Activated naive CD4-positive, alpha-beta T cell treated with anti-CD3 and anti-CD28 coated beads, Interleukin-2, amount 50 U/mL, for 72 hours (primary cell): ENCODE measurements at regions not wholly inside any gene's neighbourhood (a gene's known extent, or its start where the extent isn't known, plus 50 kb on each side); places are given as distances from the start of the nearest gene placed in this dataset.
"Not testable (repeated sequence)": the region's sequence is repeated elsewhere in the genome, so short reads cannot be mapped to it uniquely, and the experiment has no call there.

Experiments
- ATAC-seq, 2 donors: fragments of 150-1000 bp; cut with Tn5 transposase; 2 replicates each; pipeline ENCODE4 v1.10.0; 2021; ENCODE audit warnings: mild to moderate bottlenecking in 2 of 2, moderate library complexity in 2 of 2
- DNase-seq, 2 donors: peaks; one replicate each; pipeline ENCODE4 v3.0.0; 2021 to 2022; ENCODE audit warnings: low spot score in 2 of 2
- H3K27ac Mint-ChIP-seq, 2 donors: one replicate each; pipeline ENCODE4 v1.8.0; 2022; ENCODE audit warnings: mild to moderate bottlenecking in 2 of 2, mixed read lengths in 2 of 2
- H3K36me3 Mint-ChIP-seq, 2 donors: one replicate each; pipeline ENCODE4 v1.8.0; 2022; ENCODE audit warnings: mixed read lengths in 2 of 2
- H3K9me3 Mint-ChIP-seq, 2 donors: one replicate each; pipeline ENCODE4 v1.8.0; 2022; ENCODE audit warnings: mixed read lengths in 2 of 2

- DNase-seq, H3K27ac Mint-ChIP-seq, H3K9me3 Mint-ChIP-seq, ATAC-seq, H3K36me3 Mint-ChIP-seq: not testable (repeated sequence)
These were observed 80.7 kb upstream of the FOXN2 start for GRCh38 chr2:48233824-48234223.

- H3K36me3 Mint-ChIP-seq, result no peaks in the 10 kb centered on the region
These were observed 79.4 kb upstream of the FOXN2 start for GRCh38 chr2:48235076-48235475.

GRCh38 chr2:48238381-48238780 is 76.1 kb upstream of the FOXN2 start:
- no peaks in the 10 kb centered on the region for H3K9me3 Mint-ChIP-seq
- H3K36me3 Mint-ChIP-seq, result peaks cover 0 to 7% of the 10 kb centered on the region in 2 donors
- no peak overlapping the region for H3K27ac Mint-ChIP-seq
- DNase-seq (no peak), ATAC-seq (no peak)

More at GRCh38 chr2:48235076-48235475, 79.4 kb upstream of the FOXN2 start:
- Mint-ChIP-seq H3K9me3 (no peaks in the 10 kb centered on the region), H3K27ac (no peak overlapping the region)
- ATAC-seq, result no peak
- no peak for DNase-seq

- Mint-ChIP-seq H3K27ac (no peak overlapping the region), H3K9me3 (no peaks in the 10 kb centered on the region), H3K36me3 (peaks cover 0 to 7% of the 10 kb centered on the region in 2 donors)
- ATAC-seq (no peak), DNase-seq (no peak)
These were observed 73.6 kb upstream of the FOXN2 start for GRCh38 chr2:48240912-48241311.

GRCh38 chr2:48247206-48247605 is 67.3 kb upstream of the FOXN2 start:
- ATAC-seq, result no peak
- no peaks in the 10 kb centered on the region for H3K36me3 Mint-ChIP-seq
- H3K27ac Mint-ChIP-seq, result no peak overlapping the region
- no peaks in the 10 kb centered on the region for H3K9me3 Mint-ChIP-seq
- no peak for DNase-seq

- Mint-ChIP-seq H3K9me3 (no peaks in the 10 kb centered on the region), H3K36me3 (no peaks in the 10 kb centered on the region), H3K27ac (no peak overlapping the region)
- peak; percentile 96 to 98 for ATAC-seq
- DNase-seq, result peak in 1 of 2 donors; percentile 22
These were observed 66.1 kb upstream of the FOXN2 start for GRCh38 chr2:48248251-48248933.

GRCh38 chr2:48249025-48249424 is 65.5 kb upstream of the FOXN2 start:
- Mint-ChIP-seq H3K27ac (no peak overlapping the region), H3K9me3 (no peaks in the 10 kb centered on the region), H3K36me3 (no peaks in the 10 kb centered on the region)
- DNase-seq (no peak), ATAC-seq (no peak)

GRCh38 chr2:48249631-48250473 is 64.6 kb upstream of the FOXN2 start:
- Mint-ChIP-seq H3K9me3 (no peaks in the 10 kb centered on the region), H3K36me3 (no peaks in the 10 kb centered on the region), H3K27ac (no peak overlapping the region)
- ATAC-seq (no peak), DNase-seq (no peak)

- ATAC-seq (no peak), DNase-seq (no peak)
- Mint-ChIP-seq H3K36me3 (no peaks in the 10 kb centered on the region), H3K27ac (no peak overlapping the region), H3K9me3 (no peaks in the 10 kb centered on the region)
These were observed 64.0 kb upstream of the FOXN2 start for GRCh38 chr2:48250474-48250844.

- no peaks in the 10 kb centered on the region for H3K36me3 Mint-ChIP-seq
- ATAC-seq, result peak; percentile 47 to 74
- DNase-seq, result no peak
- peak overlapping the region in 1 of 2 donors; percentile 73 for H3K27ac Mint-ChIP-seq
- no peaks in the 10 kb centered on the region for H3K9me3 Mint-ChIP-seq
These were observed 63.5 kb upstream of the FOXN2 start for GRCh38 chr2:48250943-48251342.

GRCh38 chr2:48251437-48252148 is 62.9 kb upstream of the FOXN2 start:
- Mint-ChIP-seq H3K27ac (no peak overlapping the region), H3K9me3 (no peaks in the 10 kb centered on the region), H3K36me3 (no peaks in the 10 kb centered on the region)
- ATAC-seq (no peak), DNase-seq (no peak)

- ATAC-seq (no peak), DNase-seq (no peak)
- no peaks in the 10 kb centered on the region for H3K36me3 Mint-ChIP-seq
- H3K27ac Mint-ChIP-seq, result no peak overlapping the region
- H3K9me3 Mint-ChIP-seq, result no peaks in the 10 kb centered on the region
These were observed 61.2 kb upstream of the FOXN2 start for GRCh38 chr2:48253301-48253700.

GRCh38 chr2:48254839-48255238 is 59.6 kb upstream of the FOXN2 start:
- no peaks in the 10 kb centered on the region for H3K9me3 Mint-ChIP-seq
- no peak for ATAC-seq
- no peak for DNase-seq
- no peaks in the 10 kb centered on the region for H3K36me3 Mint-ChIP-seq
- no peak overlapping the region for H3K27ac Mint-ChIP-seq

- H3K9me3 Mint-ChIP-seq, result no peaks in the 10 kb centered on the region
- no peak for DNase-seq
- H3K27ac Mint-ChIP-seq, result no peak overlapping the region
- no peaks in the 10 kb centered on the region for H3K36me3 Mint-ChIP-seq
- no peak for ATAC-seq
These were observed 57.0 kb upstream of the FOXN2 start for GRCh38 chr2:48257456-48257855.

- Mint-ChIP-seq H3K27ac (no peak overlapping the region), H3K9me3 (no peaks in the 10 kb centered on the region), H3K36me3 (no peaks in the 10 kb centered on the region)
- DNase-seq (no peak), ATAC-seq (no peak)
These were observed 55.9 kb upstream of the FOXN2 start for GRCh38 chr2:48258481-48259149.

- Mint-ChIP-seq H3K36me3 (no peaks in the 10 kb centered on the region), H3K9me3 (no peaks in the 10 kb centered on the region), H3K27ac (no peak overlapping the region)
- ATAC-seq, result no peak
- no peak for DNase-seq
These were observed 54.7 kb upstream of the FOXN2 start for GRCh38 chr2:48259811-48260210.

GRCh38 chr2:48264627-48265026 is 49.9 kb upstream of the FOXN2 start:
- no peak overlapping the region for H3K27ac Mint-ChIP-seq
- DNase-seq, result no peak
- peaks cover 0 to 4% of the 10 kb centered on the region in 2 donors for H3K9me3 Mint-ChIP-seq
- ATAC-seq, result no peak
- peaks cover 0 to 8% of the 10 kb centered on the region in 2 donors for H3K36me3 Mint-ChIP-seq
